Endothelial cell of umbilical vein (primary cell): ENCODE measurements at regions not wholly inside any gene's neighbourhood (a gene's known extent, or its start where the extent isn't known, plus 50 kb on each side); places are given as distances from the start of the nearest gene placed in this dataset.

Experiments used
- CTCF ChIP-seq, 2 donors: IDR thresholded peaks; 1 replicate in 1 of 2; 2 replicates in 1 of 2; pipeline ENCODE4 v1.5.1; 2011; ENCODE audit warnings: low read length in 2 of 2, mild to moderate bottlenecking in 2 of 2, moderate library complexity in 2 of 2, control low read depth in 1 of 2, inconsistent platforms in 1 of 2, low read depth in 1 of 2; ENCODE audit not compliant: insufficient read depth in 1 of 2; ENCODE audit errors: extremely low read depth in 1 of 2
- EZH2 ChIP-seq: IDR thresholded peaks from 2 replicates; pipeline ENCODE4 v1.6.1; 2012; ENCODE audit warnings: borderline replicate concordance, low read depth, mild to moderate bottlenecking, moderate library complexity, low read length, inconsistent platforms; ENCODE audit not compliant: severe bottlenecking

GRCh38 chr4:53744446-53745160, 153.3 kb upstream of the LNX1 start:
- TF ChIP-seq CTCF (IDR thresholded peaks at IDR 0.05; ENCODE audit: extremely low read depth in 1 of 2, insufficient read depth in 1 of 2, low read depth in 1 of 2, low read length in 2 of 2) (no peak), EZH2 (no peak)
